ENCODE measurements at regions not wholly inside any gene's neighbourhood (a gene's known extent, or its start where the extent isn't known, plus 50 kb on each side); places are given as distances from the start of the nearest gene placed in this dataset.

DNA sequence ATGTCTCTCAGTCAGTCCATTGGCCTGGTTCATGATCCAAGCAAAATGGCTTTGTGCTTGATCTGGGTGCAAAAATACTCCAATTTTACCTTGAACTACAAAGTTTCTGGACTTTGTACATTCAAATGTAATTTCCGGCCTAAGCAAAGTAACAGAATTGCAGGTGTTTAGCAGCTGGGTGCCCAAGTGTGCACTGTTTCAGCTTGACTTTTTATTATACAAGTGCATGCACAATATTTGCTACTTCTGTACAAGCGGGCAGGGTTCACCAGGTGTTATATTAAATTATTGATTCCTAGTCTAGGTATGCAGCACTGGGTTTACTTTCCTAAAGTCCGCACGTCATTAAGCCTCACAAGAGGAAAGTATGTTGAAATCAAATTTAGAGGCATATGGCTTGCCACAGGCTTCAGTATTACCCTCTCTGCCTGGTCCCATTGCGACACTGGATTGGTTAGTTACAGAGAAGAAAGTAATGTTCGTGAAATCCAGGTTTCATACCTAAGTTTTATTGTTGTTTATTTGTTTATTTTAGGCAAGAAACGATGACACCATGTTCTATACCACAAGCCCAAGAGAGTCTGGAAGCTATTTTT, 376.9 kb upstream of the CTSO start:
- no peak overlapping the region for H3K27ac Mint-ChIP-seq
- no peak overlapping the region for H2AFZ ChIP-seq (replicated peaks)
- no peaks in the 10 kb centered on the region for H3K36me3 Mint-ChIP-seq
- H3K9ac ChIP-seq: no peak overlapping the region
- peaks cover 7% of the 10 kb centered on the region for H3K4me1 Mint-ChIP-seq
- no peaks in the 10 kb centered on the region for H3K4me1 ChIP-seq
- H3K27me3 ChIP-seq: no peaks in the 10 kb centered on the region
- H3F3A ChIP-seq (ENCODE audit: low read depth): no peaks in the 10 kb centered on the region
- no peaks in the 10 kb centered on the region for H3K9me3 ChIP-seq (ENCODE audit: low read depth)
- no peaks in the 10 kb centered on the region for H4K20me1 ChIP-seq (ENCODE audit: low read depth)
- no peak for DNase-seq (ENCODE audit: low spot score)
- H3K4me3 ChIP-seq: no peak overlapping the region
- no peaks in the 10 kb centered on the region for H3K9me3 Mint-ChIP-seq
- H3K36me3 ChIP-seq: no peaks in the 10 kb centered on the region
- TF ChIP-seq EZH2phosphoT487 (IDR thresholded peaks at IDR 0.05): no peak
- TF ChIP-seq, protein P1, sequence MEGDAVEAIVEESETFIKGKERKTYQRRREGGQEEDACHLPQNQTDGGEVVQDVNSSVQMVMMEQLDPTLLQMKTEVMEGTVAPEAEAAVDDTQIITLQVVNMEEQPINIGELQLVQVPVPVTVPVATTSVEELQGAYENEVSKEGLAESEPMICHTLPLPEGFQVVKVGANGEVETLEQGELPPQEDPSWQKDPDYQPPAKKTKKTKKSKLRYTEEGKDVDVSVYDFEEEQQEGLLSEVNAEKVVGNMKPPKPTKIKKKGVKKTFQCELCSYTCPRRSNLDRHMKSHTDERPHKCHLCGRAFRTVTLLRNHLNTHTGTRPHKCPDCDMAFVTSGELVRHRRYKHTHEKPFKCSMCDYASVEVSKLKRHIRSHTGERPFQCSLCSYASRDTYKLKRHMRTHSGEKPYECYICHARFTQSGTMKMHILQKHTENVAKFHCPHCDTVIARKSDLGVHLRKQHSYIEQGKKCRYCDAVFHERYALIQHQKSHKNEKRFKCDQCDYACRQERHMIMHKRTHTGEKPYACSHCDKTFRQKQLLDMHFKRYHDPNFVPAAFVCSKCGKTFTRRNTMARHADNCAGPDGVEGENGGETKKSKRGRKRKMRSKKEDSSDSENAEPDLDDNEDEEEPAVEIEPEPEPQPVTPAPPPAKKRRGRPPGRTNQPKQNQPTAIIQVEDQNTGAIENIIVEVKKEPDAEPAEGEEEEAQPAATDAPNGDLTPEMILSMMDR (IDR thresholded peaks at IDR 0.05): no peak
- no peak for TF ChIP-seq EZH2 (IDR thresholded peaks at IDR 0.05)
- no peak overlapping the region for H3K4me2 ChIP-seq
- no peaks in the 10 kb centered on the region for H3K79me2 ChIP-seq (ENCODE audit: low read depth)
- no peak overlapping the region for H3K4me3 Mint-ChIP-seq
- H3K27me3 Mint-ChIP-seq (ENCODE audit: insufficient read depth, low read depth): no peaks in the 10 kb centered on the region
- no peak overlapping the region for H3K27ac ChIP-seq

DNA sequence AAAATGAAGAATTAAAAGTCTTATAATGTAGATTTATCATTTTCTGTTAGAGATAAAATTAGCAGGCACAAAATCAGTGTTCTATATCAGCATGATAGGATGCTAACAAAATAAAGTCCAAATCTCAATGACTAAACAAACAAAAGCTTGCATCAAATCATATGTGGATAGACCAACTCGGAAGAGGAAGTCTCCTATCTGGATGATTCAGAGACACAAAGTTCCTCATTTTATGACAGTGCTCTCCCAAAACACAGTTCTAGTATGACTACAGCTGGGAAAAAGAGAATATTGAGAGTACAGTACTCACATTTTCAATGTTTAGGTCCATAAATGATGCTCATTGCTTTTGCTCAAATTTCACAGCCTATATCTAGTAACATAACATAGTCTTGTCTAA, 376.1 kb upstream of the CTSO start:
- H3K4me1 ChIP-seq: no peaks in the 10 kb centered on the region
- H3F3A ChIP-seq (ENCODE audit: low read depth): no peaks in the 10 kb centered on the region
- no peak overlapping the region for H3K27ac ChIP-seq
- no peaks in the 10 kb centered on the region for H4K20me1 ChIP-seq (ENCODE audit: low read depth)
- H3K27ac Mint-ChIP-seq: no peak overlapping the region
- no peaks in the 10 kb centered on the region for H3K79me2 ChIP-seq (ENCODE audit: low read depth)
- no peaks in the 10 kb centered on the region for H3K36me3 Mint-ChIP-seq
- H3K27me3 ChIP-seq: no peaks in the 10 kb centered on the region
- no peak overlapping the region for H2AFZ ChIP-seq (replicated peaks)
- peaks cover 7% of the 10 kb centered on the region for H3K4me1 Mint-ChIP-seq
- no peaks in the 10 kb centered on the region for H3K27me3 Mint-ChIP-seq (ENCODE audit: insufficient read depth, low read depth)
- no peak overlapping the region for H3K4me2 ChIP-seq
- no peaks in the 10 kb centered on the region for H3K36me3 ChIP-seq
- no peak overlapping the region for H3K9ac ChIP-seq
- no peaks in the 10 kb centered on the region for H3K9me3 Mint-ChIP-seq
- no peak overlapping the region for H3K4me3 ChIP-seq
- TF ChIP-seq, protein P1 (IDR thresholded peaks at IDR 0.05): no peak
- no peak for TF ChIP-seq EZH2phosphoT487 (IDR thresholded peaks at IDR 0.05)
- no peak for TF ChIP-seq EZH2 (IDR thresholded peaks at IDR 0.05)
- no peak overlapping the region for H3K4me3 Mint-ChIP-seq
- DNase-seq (ENCODE audit: low spot score): no peak
- H3K9me3 ChIP-seq (ENCODE audit: low read depth): no peaks in the 10 kb centered on the region

DNA sequence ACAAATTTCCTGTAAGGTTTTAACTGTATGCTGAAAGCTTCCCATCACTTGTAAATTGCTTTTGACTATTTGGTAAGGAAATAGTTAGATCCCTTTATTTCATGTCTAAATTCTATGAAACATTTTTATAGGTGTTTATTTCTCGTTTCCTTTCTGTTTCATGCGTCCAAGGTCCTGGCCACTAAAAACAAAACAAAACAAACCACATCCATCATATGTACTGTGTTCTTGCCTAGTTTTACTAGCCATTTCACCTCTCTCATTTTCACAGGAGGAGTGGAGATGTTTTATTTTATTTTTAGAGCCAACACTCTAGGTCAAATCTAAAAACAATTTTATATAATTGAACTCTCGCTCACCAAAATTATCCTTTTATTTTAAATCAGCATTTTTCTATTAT, 375.2 kb upstream of the CTSO start:
- Mint-ChIP-seq H3K36me3 (no peaks in the 10 kb centered on the region), H3K27me3 (ENCODE audit: insufficient read depth, low read depth) (no peaks in the 10 kb centered on the region), H3K4me3 (no peak overlapping the region), H3K9me3 (no peaks in the 10 kb centered on the region), H3K4me1 (peaks cover 7% of the 10 kb centered on the region), H3K27ac (no peak overlapping the region)
- H3K4me2 ChIP-seq: no peak overlapping the region
- H3K27ac ChIP-seq: no peak overlapping the region
- TF ChIP-seq, protein P1 (IDR thresholded peaks at IDR 0.05): no peak
- no peak for TF ChIP-seq EZH2 (IDR thresholded peaks at IDR 0.05)
- TF ChIP-seq EZH2phosphoT487 (IDR thresholded peaks at IDR 0.05): no peak
- no peaks in the 10 kb centered on the region for H3K79me2 ChIP-seq (ENCODE audit: low read depth)
- no peaks in the 10 kb centered on the region for H3K9me3 ChIP-seq (ENCODE audit: low read depth)
- H3K4me3 ChIP-seq: no peak overlapping the region
- no peaks in the 10 kb centered on the region for H3F3A ChIP-seq (ENCODE audit: low read depth)
- H3K4me1 ChIP-seq: no peaks in the 10 kb centered on the region
- no peaks in the 10 kb centered on the region for H4K20me1 ChIP-seq (ENCODE audit: low read depth)
- H2AFZ ChIP-seq (replicated peaks): no peak overlapping the region
- no peaks in the 10 kb centered on the region for H3K27me3 ChIP-seq
- H3K36me3 ChIP-seq: no peaks in the 10 kb centered on the region
- H3K9ac ChIP-seq: no peak overlapping the region
- DNase-seq (ENCODE audit: low spot score): no peak

Data from neural progenitor cell (in vitro differentiated cells).